Gastroesophageal sphincter (tissue), 4 donors: ENCODE measurements at regions not wholly inside any gene's neighbourhood (a gene's known extent, or its start where the extent isn't known, plus 50 kb on each side); places are given as distances from the start of the nearest gene placed in this dataset.

Experiments used
- ATAC-seq: fragments of 150-250 bp; one replicate; pipeline ENCODE4 v1.9.1; 2016; ENCODE audit warnings: mild to moderate bottlenecking, moderate library complexity
- H3K27ac ChIP-seq, 4 donors: fragments of 200-600 bp; sonication (generic) in 3 of 4; 1 replicate in 3 of 4; 2 replicates in 1 of 4; pipeline ENCODE4 v1.5.1; 2016 to 2019
- H3K27me3 ChIP-seq: fragments of 200-600 bp; sonication (generic); one replicate; pipeline ENCODE4 v1.5.1; 2019
- H3K36me3 ChIP-seq, 2 donors: fragments of 200-600 bp; sonication (generic); one replicate each; pipeline ENCODE4 v1.5.1; 2019; ENCODE audit warnings: control low read depth in 1 of 2
- H3K4me1 ChIP-seq, 3 donors: fragments of 200-600 bp; sonication (generic); 1 replicate in 2 of 3; 2 replicates in 1 of 3; pipeline ENCODE4 v1.5.1; 2016 to 2019; ENCODE audit warnings: control low read depth in 2 of 3
- H3K4me3 ChIP-seq, 2 donors: fragments of 200-600 bp; sonication (generic); one replicate each; pipeline ENCODE4 v1.5.1; 2019; ENCODE audit warnings: mild to moderate bottlenecking in 1 of 2, moderate library complexity in 1 of 2
- H3K9me3 ChIP-seq, 3 donors: fragments of 200-600 bp; sonication (generic); one replicate each; pipeline ENCODE4 v1.5.1; 2017 to 2019; ENCODE audit warnings: control low read depth in 2 of 3
- CTCF ChIP-seq, 4 experiments: fragments of 200-600 bp in 2 of 4; fragments of 450-650 bp in 2 of 4; sonication (generic) in 1 of 4; IDR thresholded peaks; one replicate each; pipeline ENCODE4 v1.5.1; 2017 to 2019; ENCODE audit warnings: antibody characterized with exemption in 4 of 4, mild to moderate bottlenecking in 2 of 4, moderate library complexity in 2 of 4
- EP300 ChIP-seq: sonication (generic); formaldehyde crosslinking; IDR thresholded peaks from one replicate; pipeline ENCODE4 v1.6.1; 2017; ENCODE audit warnings: antibody characterized with exemption, mild to moderate bottlenecking
- POLR2A ChIP-seq, 2 donors: fragments of 450-650 bp; IDR thresholded peaks; one replicate each; pipeline ENCODE4 v1.6.1; 2017; ENCODE audit warnings: antibody characterized with exemption in 2 of 2, mild to moderate bottlenecking in 2 of 2, moderate library complexity in 1 of 2
- POLR2AphosphoS5 ChIP-seq: sonication (generic); formaldehyde crosslinking; IDR thresholded peaks from one replicate; pipeline ENCODE4 v1.6.1; 2017; ENCODE audit warnings: antibody characterized with exemption
- WGBS, 2 donors: methylation state at CpG; one replicate each; pipeline ENCODE4 v1.1.5; 2018; ENCODE audit warnings: low coverage in 1 of 2; 5-methylcytosine and 5-hydroxymethylcytosine counted together

- no peaks in the 10 kb centered on the region for H3K36me3 ChIP-seq
- TF ChIP-seq POLR2AphosphoS5 (no peak), POLR2A (IDR thresholded peaks at IDR 0.05) (no peak), CTCF (IDR thresholded peaks at IDR 0.05) (no peak), EP300 (no peak)
- H3K27ac ChIP-seq, result no peak overlapping the region
- no peaks in the 10 kb centered on the region for H3K27me3 ChIP-seq
- H3K4me3 ChIP-seq, result no peak overlapping the region
- H3K9me3 ChIP-seq, result no peaks in the 10 kb centered on the region
- no peaks in the 10 kb centered on the region for H3K4me1 ChIP-seq
- no peak for ATAC-seq
- 86% methylated on average over 4 of the region's 4 CpGs for WGBS, 2 donors
Observed at GRCh38 chr17:71453876-71454422, 666.9 kb upstream of the SOX9 start.

GRCh38 chr17:71455219-71455618 is 665.6 kb upstream of the SOX9 start:
- WGBS, 2 donors, result 61 to 83% methylated on average over 2 of the region's 2 CpGs
- Histone ChIP-seq H3K4me1 (no peaks in the 10 kb centered on the region), H3K4me3 (no peak overlapping the region), H3K27me3 (no peaks in the 10 kb centered on the region), H3K36me3 (no peaks in the 10 kb centered on the region), H3K27ac (no peak overlapping the region), H3K9me3 (no peaks in the 10 kb centered on the region)
- TF ChIP-seq POLR2AphosphoS5 (no peak), CTCF (IDR thresholded peaks at IDR 0.05) (no peak), POLR2A (IDR thresholded peaks at IDR 0.05) (no peak), EP300 (no peak)
- no peak for ATAC-seq

- WGBS, 2 donors, result 77 to 89% methylated on average over 5 of the region's 5 CpGs
- H3K36me3 ChIP-seq, result no peaks in the 10 kb centered on the region
- H3K4me3 ChIP-seq, result no peak overlapping the region
- TF ChIP-seq POLR2A (IDR thresholded peaks at IDR 0.05) (no peak), POLR2AphosphoS5 (no peak), CTCF (IDR thresholded peaks at IDR 0.05) (no peak), EP300 (no peak)
- no peak for ATAC-seq
- H3K9me3 ChIP-seq, result no peaks in the 10 kb centered on the region
- H3K27ac ChIP-seq, result no peak overlapping the region
- H3K4me1 ChIP-seq, result no peaks in the 10 kb centered on the region
- H3K27me3 ChIP-seq, result no peaks in the 10 kb centered on the region
Observed at GRCh38 chr17:71458322-71458721, 662.5 kb upstream of the SOX9 start.

GRCh38 chr17:71460943-71461342 is 659.9 kb upstream of the SOX9 start:
- no peaks in the 10 kb centered on the region for H3K9me3 ChIP-seq
- WGBS, 2 donors, result 65 to 88% methylated on average over 3 to 4 of the region's 4 CpGs
- no peaks in the 10 kb centered on the region for H3K36me3 ChIP-seq
- no peak for TF ChIP-seq POLR2A (IDR thresholded peaks at IDR 0.05)
- no peak for TF ChIP-seq POLR2AphosphoS5
- TF ChIP-seq EP300, result no peak
- TF ChIP-seq CTCF (IDR thresholded peaks at IDR 0.05), result no peak
- H3K27ac ChIP-seq, result no peak overlapping the region
- no peaks in the 10 kb centered on the region for H3K27me3 ChIP-seq
- ATAC-seq, result no peak
- H3K4me3 ChIP-seq, result no peak overlapping the region
- no peaks in the 10 kb centered on the region for H3K4me1 ChIP-seq

GRCh38 chr17:71461498-71462169 is 659.2 kb upstream of the SOX9 start:
- Histone ChIP-seq H3K4me1 (no peaks in the 10 kb centered on the region), H3K9me3 (no peaks in the 10 kb centered on the region), H3K27me3 (no peaks in the 10 kb centered on the region), H3K36me3 (no peaks in the 10 kb centered on the region), H3K4me3 (no peak overlapping the region), H3K27ac (no peak overlapping the region)
- ATAC-seq, result no peak
- 85 to 100% methylated on average over 2 to 5 of the region's 5 CpGs for WGBS, 2 donors
- no peak for TF ChIP-seq POLR2AphosphoS5
- TF ChIP-seq POLR2A (IDR thresholded peaks at IDR 0.05), result no peak
- TF ChIP-seq EP300, result no peak
- TF ChIP-seq CTCF (IDR thresholded peaks at IDR 0.05), result no peak
